HG03108 (cell line): ENCODE measurements at regions not wholly inside any gene's neighbourhood (a gene's known extent, or its start where the extent isn't known, plus 50 kb on each side); places are given as distances from the start of the nearest gene placed in this dataset.
"Not testable (repeated sequence)": the region's sequence is repeated elsewhere in the genome, so short reads cannot be mapped to it uniquely, and the experiment has no call there.

Experiments used
- ATAC-seq: cut with Tn5 transposase; IDR thresholded peaks from one replicate; pipeline ENCODE4 v1.9.1; 2021; ENCODE audit warnings: moderate library complexity; ENCODE audit not compliant: unreplicated experiment

- ATAC-seq: no peak
These were observed 965.5 kb upstream of the IGFBP7 start for GRCh38 chr4:58075724-58076123.

DNA sequence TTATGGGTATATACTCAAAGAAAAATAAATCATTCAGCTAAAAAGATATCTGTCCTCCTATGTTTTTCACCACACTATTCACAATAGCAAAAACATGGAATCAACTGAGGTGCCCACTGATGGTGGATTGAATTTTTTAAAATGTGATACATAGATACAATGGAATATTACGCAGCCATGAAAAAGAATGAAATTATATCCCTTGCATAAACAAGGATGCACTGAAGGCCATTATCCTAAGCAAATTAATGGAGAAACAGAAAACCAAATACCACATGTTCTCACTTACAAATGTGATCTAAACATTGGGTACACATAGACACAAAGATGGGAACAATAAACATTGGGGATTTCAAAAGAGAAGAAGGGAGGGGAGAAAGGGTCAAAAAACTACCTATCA is 964.2 kb upstream of the IGFBP7 start:
- no peak for ATAC-seq

- no peak for ATAC-seq
These were observed 960.5 kb upstream of the IGFBP7 start for GRCh38 chr4:58070726-58071125.

- no peak for ATAC-seq
These were observed 954.5 kb upstream of the IGFBP7 start for GRCh38 chr4:58064653-58065052.

DNA sequence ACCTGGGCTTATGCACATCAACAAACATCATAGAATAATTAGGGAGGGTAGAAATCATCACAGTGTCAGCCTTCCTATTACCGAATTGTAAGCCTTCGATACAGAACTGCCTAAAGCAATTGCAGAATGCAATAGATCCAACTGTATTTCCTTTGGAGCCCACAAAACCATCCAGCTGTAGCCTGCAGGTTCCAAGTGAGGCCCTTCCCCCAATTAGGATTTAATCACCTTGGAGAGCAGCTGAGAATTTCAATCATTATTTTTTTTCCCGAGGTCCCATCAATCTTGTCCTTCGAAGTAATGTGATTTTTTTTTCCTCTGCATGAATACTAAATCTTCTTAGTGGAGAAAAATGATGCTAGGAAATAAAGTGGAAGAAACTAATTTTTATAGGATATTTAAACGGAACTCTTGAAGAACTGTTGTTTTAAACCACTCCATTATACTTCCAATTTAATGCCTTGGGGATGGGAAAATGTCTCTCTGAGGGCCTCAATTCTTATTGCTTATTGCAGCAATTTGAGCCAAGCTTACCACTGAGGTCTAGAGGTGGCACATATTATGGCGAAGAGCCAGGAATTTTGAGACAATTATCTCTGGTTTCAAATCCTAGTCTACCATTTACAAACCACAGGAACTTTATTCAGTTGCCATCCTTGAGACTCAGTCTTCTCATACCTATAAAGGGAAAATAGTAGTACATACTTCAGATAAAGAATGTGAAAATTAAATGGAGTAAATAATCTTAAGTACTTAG is 953.4 kb upstream of the IGFBP7 start:
- no peak for ATAC-seq

DNA sequence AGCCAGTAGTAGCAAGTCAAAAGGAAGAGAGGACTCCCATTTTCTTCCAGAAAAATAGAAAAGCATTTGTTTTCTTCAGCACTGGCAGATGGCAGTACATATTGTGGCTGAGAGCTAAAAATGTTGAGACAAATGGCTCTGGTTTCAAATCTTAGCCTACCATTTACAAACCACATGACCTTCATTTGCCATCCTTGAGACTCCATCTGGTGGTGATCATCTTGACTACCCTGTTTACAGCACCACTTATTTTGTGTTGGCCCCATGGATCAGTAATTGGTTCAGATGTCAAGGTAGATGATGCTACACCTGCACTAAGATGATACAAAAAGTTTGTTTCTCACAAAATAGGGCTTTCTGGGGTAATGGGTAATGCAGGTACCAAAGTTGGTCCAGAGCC is 951.8 kb upstream of the IGFBP7 start:
- no peak for ATAC-seq

- no peak for ATAC-seq
These were observed 940.3 kb upstream of the IGFBP7 start for GRCh38 chr4:58050439-58050838.

GRCh38 chr4:58048491-58048890 is 938.3 kb upstream of the IGFBP7 start:
- no peak for ATAC-seq

GRCh38 chr4:58042176-58042575 is 932.0 kb upstream of the IGFBP7 start:
- no peak for ATAC-seq

DNA sequence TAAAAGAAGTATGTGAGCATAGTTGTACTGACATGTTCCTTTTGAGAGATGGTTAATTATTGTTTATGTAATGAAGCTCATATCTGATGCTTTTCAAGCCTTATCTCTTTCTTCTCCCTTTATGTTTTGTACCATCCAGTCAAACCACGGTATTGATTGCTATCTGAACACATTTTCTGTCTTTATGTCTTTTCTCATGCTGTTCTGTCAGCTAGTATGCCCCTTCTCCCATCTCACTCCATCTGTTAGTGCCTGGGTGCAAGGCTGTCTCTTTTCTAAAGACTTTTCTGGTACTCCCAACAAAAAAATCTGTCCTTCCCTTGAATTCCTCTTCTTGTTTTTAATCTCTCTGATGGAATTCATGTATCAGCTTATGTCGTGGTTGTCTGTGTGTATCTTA is 883.8 kb upstream of the IGFBP7 start:
- no peak for ATAC-seq

- no peak for ATAC-seq
These were observed 879.2 kb upstream of the IGFBP7 start for GRCh38 chr4:57989430-57989829.

DNA sequence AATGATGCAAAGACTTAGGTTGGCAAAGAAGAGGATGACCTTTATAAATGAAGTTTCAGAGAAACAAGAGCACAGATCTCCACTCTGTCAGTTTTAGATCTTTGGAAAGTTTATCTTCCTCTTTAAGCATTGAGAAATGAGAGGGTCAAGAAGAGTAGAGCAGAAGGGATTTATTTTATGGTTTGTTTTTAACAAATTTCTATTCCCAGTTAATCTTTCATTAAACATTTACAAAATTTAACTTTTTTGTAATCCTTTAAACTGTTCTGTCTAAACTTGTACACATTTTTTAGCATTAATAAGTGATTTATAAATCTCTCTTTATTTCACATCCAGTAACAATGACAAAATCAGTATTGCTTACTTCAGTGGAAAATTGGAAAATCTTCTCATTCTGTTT is 875.0 kb upstream of the IGFBP7 start:
- no peak for ATAC-seq

- ATAC-seq: no peak
These were observed 870.9 kb upstream of the IGFBP7 start for GRCh38 chr4:57981123-57981522.

DNA sequence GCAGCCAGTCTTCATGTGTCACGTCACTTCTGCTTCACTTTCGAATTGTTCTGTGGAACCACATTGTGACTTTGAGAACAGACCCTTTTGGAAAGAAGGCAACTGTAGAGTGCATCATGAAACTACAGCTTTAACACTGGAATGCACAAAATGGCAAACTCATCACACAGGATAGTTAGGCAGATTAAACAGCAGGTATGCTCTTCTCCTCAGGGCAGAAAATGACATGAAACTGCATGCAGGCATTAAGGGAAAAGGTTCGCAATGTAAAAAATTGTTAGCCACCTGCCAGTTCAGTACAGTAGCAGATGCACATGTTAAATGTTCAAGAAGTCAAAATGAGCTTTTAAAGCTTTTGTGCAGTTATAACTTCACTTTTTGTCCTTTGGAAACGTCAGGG is 864.6 kb upstream of the IGFBP7 start:
- ATAC-seq: no peak

DNA sequence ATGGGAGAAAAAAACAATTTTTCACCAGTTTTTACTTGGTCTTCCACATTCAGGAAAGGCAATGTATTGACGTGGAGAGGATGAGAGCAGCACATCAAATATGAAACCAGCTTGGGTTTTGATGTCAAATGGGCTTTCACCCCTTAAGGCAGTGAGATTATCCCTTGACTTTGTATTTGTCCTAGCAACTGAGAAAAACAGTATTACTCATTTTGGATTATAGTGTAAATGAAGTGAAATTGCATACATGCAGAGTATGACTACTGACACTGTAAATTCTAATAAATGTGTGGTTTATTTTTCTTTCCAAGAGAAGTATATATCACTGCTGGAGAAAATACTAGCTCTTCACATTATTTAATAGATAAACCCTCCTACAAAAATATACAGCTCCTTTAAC is 863.6 kb upstream of the IGFBP7 start:
- no peak for ATAC-seq

GRCh38 chr4:57971261-57971660 is 861.1 kb upstream of the IGFBP7 start:
- ATAC-seq: no peak

- no peak for ATAC-seq
These were observed 857.0 kb upstream of the IGFBP7 start for GRCh38 chr4:57966987-57967760.

- ATAC-seq: not testable (repeated sequence)
These were observed 855.2 kb upstream of the IGFBP7 start for GRCh38 chr4:57965431-57965830.

- no peak for ATAC-seq
These were observed 835.1 kb upstream of the IGFBP7 start for GRCh38 chr4:57945298-57945697.

- ATAC-seq: no peak
These were observed 833.5 kb upstream of the IGFBP7 start for GRCh38 chr4:57943682-57944081.

DNA sequence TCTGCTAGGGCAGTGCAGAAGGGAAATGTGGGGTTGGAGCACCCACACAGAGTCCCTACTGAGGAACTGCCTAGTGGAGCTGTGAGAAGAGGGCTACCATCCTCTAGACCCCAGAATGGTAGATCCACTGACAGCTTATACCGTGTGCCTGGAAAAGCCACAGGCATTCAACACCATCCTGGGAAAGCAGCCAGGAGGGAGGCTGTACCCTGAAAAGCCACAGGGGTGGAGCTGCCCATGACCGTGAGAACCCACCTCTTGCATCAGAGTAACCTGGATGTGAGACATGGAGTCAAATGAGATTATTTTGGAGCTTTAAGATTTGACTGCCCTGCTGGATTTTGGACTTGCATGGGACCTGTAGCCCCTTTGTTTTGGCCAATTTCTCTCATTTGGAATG is 827.1 kb upstream of the IGFBP7 start:
- not testable (repeated sequence) for ATAC-seq

- no peak for ATAC-seq
These were observed 816.1 kb upstream of the IGFBP7 start for GRCh38 chr4:57926311-57926710.
